ENCODE measurements at regions not wholly inside any gene's neighbourhood (a gene's known extent, or its start where the extent isn't known, plus 50 kb on each side); places are given as distances from the start of the nearest gene placed in this dataset.

- no peak for TF ChIP-seq CTCF (IDR thresholded peaks at IDR 0.05; ENCODE audit: insufficient read depth, low read length, missing control alignments)
- no peak for DNase-seq (ENCODE audit: low read depth, low spot score)
- ChIA-PET POLR2A (no interaction called here), CTCF (no interaction called here)
- no peak overlapping the region for H3K4me3 ChIP-seq (ENCODE audit: low read depth, low read length)
Observed at GRCh38 chr5:3220638-3221288, 374.9 kb upstream of the IRX1 start.

- DNase-seq (ENCODE audit: low read depth, low spot score): no peak
- TF ChIP-seq CTCF (IDR thresholded peaks at IDR 0.05; ENCODE audit: insufficient read depth, low read length, missing control alignments): no peak
- POLR2A ChIA-PET: no interaction called here
- CTCF ChIA-PET: no interaction called here
- H3K4me3 ChIP-seq (ENCODE audit: low read depth, low read length): no peak overlapping the region
Observed at GRCh38 chr5:3220201-3220600, 375.4 kb upstream of the IRX1 start.

GRCh38 chr5:3218916-3219650, 376.5 kb upstream of the IRX1 start:
- POLR2A ChIA-PET: no interaction called here
- TF ChIP-seq CTCF (IDR thresholded peaks at IDR 0.05; ENCODE audit: insufficient read depth, low read length, missing control alignments): no peak
- CTCF ChIA-PET: no interaction called here
- no peak overlapping the region for H3K4me3 ChIP-seq (ENCODE audit: low read depth, low read length)
- DNase-seq (ENCODE audit: low read depth, low spot score): no peak

GRCh38 chr5:3217771-3218495, 377.7 kb upstream of the IRX1 start:
- POLR2A ChIA-PET: no interaction called here
- H3K4me3 ChIP-seq (ENCODE audit: low read depth, low read length): no peak overlapping the region

GRCh38 chr5:3217114-3217513, 378.5 kb upstream of the IRX1 start:
- ChIA-PET CTCF (no interaction called here), POLR2A (no interaction called here)
- H3K4me3 ChIP-seq (ENCODE audit: low read depth, low read length): no peak overlapping the region
- TF ChIP-seq CTCF (IDR thresholded peaks at IDR 0.05; ENCODE audit: insufficient read depth, low read length, missing control alignments): no peak
- no peak for DNase-seq (ENCODE audit: low read depth, low spot score)

More at GRCh38 chr5:3217771-3218495, 377.7 kb upstream of the IRX1 start:
- no peak for TF ChIP-seq CTCF (IDR thresholded peaks at IDR 0.05; ENCODE audit: insufficient read depth, low read length, missing control alignments)
- CTCF ChIA-PET: no interaction called here
- DNase-seq (ENCODE audit: low read depth, low spot score): no peak

GRCh38 chr5:3216386-3216785, 379.2 kb upstream of the IRX1 start:
- no peak for TF ChIP-seq CTCF (IDR thresholded peaks at IDR 0.05; ENCODE audit: insufficient read depth, low read length, missing control alignments)
- H3K4me3 ChIP-seq (ENCODE audit: low read depth, low read length): no peak overlapping the region
- POLR2A ChIA-PET: no interaction called here
- CTCF ChIA-PET: no interaction called here
- DNase-seq (ENCODE audit: low read depth, low spot score): no peak
